ENCODE measurements at regions not wholly inside any gene's neighbourhood (a gene's known extent, or its start where the extent isn't known, plus 50 kb on each side); places are given as distances from the start of the nearest gene placed in this dataset.
"Not testable (repeated sequence)": the region's sequence is repeated elsewhere in the genome, so short reads cannot be mapped to it uniquely, and the experiment has no call there.

DNA sequence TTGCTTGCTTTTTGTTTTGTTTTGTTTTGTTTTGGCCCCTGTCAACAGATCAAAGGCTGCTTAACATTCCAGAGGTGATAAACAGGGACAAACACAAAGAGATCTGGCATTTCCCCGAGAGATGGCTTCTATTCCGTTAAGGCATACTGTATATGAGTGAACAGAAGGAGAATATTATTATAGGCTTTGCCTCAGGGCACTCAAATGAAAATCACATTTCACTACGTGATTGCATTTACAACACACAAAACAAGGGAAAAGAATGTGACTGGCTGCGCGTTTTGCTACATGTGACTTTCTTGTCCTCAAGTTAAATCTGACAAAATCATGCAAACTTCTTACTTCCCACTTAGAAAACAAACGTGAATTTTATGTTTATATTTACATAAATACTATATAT, 1037.9 kb upstream of the DDX18 start:
- DNase-seq, result no peak

- no peak for DNase-seq
Measured at GRCh38 chr2:116787848-116788247, 1026.6 kb upstream of the DDX18 start.

DNA sequence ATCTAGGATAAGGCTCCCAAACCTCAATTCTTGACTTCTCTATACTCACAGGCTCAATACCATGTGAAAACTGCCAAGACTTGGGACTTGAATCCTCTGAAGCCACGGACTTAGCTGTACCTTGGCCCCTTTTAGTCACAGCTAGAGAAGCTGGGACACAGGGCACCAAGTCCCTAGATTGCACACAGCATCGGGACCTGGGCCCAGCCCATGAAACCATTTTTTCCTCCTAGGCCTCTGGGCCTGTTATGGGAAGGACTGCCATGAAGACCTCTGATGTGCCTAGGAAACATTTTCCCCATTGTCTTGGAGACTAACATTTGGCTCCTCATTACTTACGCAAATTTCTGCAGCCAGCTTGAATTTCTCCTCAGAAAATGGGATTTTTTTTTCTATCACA, 1011.8 kb upstream of the DDX18 start:
- DNase-seq, result no peak

DNA sequence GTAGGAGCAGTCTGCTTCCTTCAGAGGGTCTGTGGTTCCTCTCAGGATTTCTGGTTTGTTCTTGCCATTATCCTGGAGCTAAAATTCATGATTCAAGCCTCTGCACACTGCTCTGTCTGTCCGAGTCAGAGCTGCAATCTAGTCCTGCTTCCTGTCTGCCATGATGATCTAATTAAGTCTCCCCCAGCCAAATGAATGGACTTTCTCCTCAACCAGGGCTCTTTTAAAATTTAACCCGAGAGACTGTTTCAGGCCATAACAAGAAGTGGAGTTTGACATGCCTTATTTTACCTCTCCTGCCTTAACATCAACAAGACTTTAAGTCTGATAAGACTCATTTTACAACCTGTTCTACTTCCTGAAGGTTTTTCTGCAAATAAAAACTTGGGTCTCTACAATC, 1009.6 kb upstream of the DDX18 start:
- DNase-seq, result no peak

- not testable (repeated sequence) for DNase-seq
Measured at GRCh38 chr2:116806505-116806904, 1008.0 kb upstream of the DDX18 start.

DNA sequence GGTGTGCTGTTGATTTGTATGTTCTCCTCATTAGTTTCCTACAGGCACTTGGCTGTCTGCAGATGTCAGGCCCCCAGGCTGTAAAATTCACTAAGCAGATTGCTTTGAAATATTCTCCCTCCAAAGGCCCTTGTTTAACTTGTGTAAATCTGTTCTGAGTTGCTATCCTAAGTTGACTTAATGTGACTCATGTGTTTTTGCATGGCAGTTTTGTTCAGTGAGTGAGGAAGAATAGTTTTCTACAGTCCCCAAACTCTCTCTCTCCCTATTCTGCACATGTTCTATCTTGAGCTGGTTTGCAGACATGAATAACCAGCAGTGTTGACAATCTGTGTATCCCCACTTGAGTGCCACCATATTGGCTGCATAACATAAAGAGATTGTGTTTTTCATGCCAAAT, 1005.4 kb upstream of the DDX18 start:
- no peak for DNase-seq

DNA sequence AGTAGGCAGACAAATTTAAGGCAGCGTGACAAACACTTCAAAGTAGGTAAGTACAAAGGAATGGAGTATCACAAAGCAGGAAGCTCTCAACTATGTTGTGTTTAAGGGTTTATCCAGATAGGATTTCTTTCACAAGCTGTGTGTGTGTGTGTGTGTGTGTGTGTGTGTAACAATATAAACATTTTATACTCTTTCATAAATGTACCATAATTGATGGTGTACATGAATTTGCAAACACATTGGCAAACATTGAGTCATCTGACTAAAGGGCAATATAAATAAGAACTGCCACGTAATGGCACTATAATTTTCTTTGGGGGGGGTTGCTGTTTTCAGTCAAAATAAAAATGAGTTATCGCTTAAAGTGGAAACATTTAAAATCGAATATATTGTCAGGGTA, 1004.4 kb upstream of the DDX18 start:
- no peak for DNase-seq

DNA sequence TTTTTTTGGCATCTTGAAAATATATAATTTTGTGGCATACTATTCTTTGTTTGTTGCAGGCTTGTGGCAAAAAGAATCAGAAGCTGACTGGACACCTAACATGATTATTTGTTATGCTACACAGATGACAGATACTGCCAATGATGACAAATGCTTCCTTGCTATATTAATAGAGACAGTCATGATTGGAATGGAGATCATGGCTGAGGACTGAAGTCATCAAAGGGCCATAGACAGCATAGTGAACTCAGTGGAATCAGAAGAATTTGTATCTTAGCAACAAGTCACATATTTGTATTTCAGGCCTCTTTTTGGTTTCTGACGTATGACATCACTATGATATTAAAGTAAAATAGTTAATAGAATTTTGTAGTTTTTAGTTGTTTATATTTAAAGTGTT, 1003.8 kb upstream of the DDX18 start:
- no peak for DNase-seq

DNA sequence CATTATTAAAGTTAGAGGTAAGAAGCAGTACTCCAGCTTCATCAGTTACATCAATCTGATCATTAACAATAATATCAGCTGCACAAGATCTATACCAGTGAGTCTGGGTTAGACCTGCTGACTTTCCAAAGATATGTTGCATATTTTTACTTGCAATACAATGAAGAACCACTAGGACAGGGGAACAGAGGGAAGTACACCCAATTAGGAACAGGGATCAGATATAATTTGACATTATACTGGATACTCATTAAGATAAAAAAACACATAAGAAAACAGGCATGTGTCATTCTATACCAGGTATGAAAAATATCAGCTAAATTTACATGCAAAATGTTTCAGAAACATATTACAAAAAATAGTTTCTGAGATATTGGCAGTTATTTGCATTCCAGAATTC, 995.1 kb upstream of the DDX18 start:
- DNase-seq, result no peak

DNA sequence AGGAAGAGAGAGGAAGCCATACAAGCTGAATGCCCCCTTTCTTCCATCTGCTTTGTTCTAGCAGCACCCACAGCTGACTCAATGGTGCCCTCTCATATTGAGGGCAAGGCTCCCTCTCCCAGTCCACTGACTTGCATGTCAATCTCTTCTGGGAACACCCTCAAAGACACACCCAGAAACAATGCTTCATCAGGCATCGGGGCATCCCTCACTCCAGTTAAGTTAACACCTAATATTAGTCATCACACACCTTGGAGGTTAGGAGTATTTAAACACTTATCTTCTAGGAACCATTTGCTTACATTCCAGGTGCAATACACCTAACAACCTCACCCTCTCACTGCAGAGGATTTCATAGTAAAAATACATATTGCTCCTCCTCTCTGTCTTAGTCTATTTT, 993.5 kb upstream of the DDX18 start:
- DNase-seq, result no peak

GRCh38 chr2:116829543-116829942, 984.9 kb upstream of the DDX18 start:
- DNase-seq, result not testable (repeated sequence)

DNA sequence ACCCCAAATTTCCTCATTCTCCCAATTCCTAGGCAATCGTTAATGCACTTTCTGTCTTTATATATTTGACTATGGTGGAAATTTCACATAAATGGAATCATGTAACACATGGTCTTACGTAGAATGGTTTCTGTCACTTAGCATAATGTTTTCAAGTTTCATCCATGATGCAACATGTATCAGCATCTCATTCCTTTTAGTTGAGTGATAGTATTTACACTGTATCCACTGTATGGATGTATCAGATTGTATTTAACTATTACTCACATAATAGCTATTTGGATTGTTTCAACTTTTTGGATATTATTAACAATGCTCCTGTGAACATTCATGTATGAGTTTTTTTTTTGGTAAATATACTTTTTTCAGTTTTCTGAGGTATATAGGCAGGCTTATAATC, 982.3 kb upstream of the DDX18 start:
- DNase-seq, result no peak

DNA sequence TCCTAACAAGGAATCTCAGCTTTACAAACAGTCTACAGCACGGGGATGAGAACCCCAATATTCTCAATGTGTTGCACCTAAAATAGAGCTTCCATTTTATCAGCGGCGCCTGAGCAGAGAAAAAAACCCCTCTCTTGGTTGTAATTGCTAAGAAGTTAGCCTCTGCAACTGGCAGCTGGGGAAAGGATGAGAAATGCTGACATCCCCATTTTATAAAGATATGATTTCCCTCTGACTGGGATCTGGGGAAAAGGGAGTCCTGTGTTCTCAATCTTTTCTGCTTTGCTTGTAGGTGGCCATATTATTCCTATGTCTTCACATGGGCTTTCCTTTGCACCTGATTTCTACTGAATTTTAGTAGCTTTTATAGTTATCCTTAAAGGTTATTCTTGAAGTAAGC, 981.4 kb upstream of the DDX18 start:
- DNase-seq, result no peak

- DNase-seq, result no peak
Measured at GRCh38 chr2:116842164-116842563, 972.3 kb upstream of the DDX18 start.

- DNase-seq, result no peak
Measured at GRCh38 chr2:116859708-116860107, 954.8 kb upstream of the DDX18 start.

DNA sequence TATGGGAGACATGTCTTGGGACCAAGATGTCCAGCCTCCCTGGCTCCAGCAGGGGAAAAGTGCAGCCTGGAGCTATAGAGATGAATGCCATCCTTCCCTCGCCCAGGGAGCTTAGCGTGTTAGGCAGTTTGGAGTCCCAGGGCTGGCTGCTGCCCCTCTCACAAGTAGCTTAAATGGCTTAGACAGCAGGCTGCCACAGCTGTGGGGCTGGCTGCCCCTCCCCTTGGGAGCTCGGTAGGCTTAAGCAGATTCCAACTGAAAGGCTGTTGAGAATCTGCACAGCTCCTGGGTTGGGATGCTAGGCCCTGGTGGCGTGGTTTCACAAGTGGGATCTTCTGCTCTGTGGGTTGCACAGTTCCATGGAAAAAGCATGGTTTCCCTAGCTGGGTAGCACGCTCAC, 940.5 kb upstream of the DDX18 start:
- DNase-seq, result no peak

GRCh38 chr2:116877274-116877673, 937.2 kb upstream of the DDX18 start:
- no peak for DNase-seq

- DNase-seq, result no peak
Measured at GRCh38 chr2:116877944-116878343, 936.5 kb upstream of the DDX18 start.

DNA sequence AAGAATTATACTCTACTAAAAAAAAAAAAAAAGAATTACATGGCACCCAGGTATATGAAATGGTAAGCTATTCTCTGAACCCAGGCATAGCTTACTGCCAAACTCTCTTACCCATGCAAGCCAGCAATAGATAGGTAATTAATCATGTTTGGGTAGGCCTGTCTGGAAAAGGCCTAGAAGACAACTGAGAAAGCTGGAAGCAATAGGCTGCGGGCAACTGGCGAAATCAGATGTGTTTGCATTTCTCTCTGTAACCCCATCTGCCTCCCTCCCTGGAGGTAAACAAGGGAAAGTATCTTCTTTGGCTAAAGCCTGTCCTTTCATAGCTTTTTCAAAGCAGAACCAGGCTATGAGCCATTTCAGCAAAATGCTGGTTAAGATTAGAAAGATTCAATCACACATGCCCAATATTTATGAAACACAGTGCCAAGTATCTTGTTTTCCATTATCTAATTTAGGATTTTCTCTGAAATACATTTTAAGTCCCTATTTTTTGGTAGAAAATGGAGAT, 934.8 kb upstream of the DDX18 start:
- no peak for DNase-seq

GRCh38 chr2:116891191-116891590, 923.3 kb upstream of the DDX18 start:
- DNase-seq, result no peak

- DNase-seq, result no peak
Measured at GRCh38 chr2:116911540-116911939, 903.0 kb upstream of the DDX18 start.

DNA sequence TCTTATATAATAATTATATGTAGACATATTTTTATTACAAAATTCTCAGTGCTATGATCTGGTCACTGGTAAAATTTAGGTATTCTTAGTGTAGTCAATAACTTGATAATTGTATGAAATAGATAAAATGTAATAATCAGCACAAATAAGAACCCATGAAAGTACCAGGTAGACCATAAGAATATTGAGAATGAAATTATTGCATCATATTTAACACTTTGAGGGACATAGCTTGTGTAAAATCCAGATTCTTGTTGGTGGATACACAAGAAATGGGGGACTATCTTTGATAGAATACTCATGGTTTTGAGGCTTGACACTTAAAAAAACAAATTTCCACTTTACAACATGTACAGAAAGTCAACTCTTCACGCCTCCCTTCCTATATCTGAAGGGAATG, 898.8 kb upstream of the DDX18 start:
- DNase-seq, result no peak

DNA sequence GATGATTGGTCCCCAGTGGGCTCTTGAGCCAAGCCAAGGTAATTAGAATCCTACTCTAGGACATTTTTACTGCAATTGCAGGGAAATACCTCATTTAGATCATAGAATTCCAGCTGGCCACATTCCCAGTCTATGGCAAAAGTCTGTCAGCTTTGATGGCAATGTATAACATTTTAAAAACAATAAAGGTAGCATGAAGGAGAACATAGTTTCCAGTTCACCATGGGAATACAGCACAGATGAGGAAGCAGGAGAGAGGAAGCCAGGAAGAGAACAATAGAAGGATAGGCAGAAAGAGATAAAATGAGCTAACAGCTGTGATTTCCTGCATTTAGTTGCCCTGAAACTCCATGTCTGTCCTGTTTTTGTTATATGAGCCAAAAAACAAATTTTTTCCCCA, 897.3 kb upstream of the DDX18 start:
- DNase-seq, result no peak

GRCh38 chr2:116918574-116918973, 895.9 kb upstream of the DDX18 start:
- DNase-seq, result no peak

- no peak for DNase-seq
Measured at GRCh38 chr2:116922414-116922813, 892.1 kb upstream of the DDX18 start.

GRCh38 chr2:116924509-116924908, 890.0 kb upstream of the DDX18 start:
- no peak for DNase-seq
